Neural cell (in vitro differentiated cells): ENCODE measurements at regions not wholly inside any gene's neighbourhood (a gene's known extent, or its start where the extent isn't known, plus 50 kb on each side); places are given as distances from the start of the nearest gene placed in this dataset.

Source experiments
- EZH2 ChIP-seq: fragments of 200-600, 300-800 bp; shearing (Covaris generic), sonication (generic); IDR thresholded peaks from 2 replicates; pipeline ENCODE4 v1.6.1; 2014; ENCODE audit warnings: antibody characterized with exemption, low read length, borderline replicate concordance, mild to moderate bottlenecking; ENCODE audit not compliant: insufficient read depth, poor library complexity, severe bottlenecking
- SMC3 ChIP-seq: fragments of 450-650 bp; conservative IDR thresholded peaks from 2 replicates; pipeline ENCODE4 v1.6.1; 2014; ENCODE audit warnings: antibody characterized with exemption, mild to moderate bottlenecking, moderate library complexity; ENCODE audit not compliant: poor library complexity

DNA sequence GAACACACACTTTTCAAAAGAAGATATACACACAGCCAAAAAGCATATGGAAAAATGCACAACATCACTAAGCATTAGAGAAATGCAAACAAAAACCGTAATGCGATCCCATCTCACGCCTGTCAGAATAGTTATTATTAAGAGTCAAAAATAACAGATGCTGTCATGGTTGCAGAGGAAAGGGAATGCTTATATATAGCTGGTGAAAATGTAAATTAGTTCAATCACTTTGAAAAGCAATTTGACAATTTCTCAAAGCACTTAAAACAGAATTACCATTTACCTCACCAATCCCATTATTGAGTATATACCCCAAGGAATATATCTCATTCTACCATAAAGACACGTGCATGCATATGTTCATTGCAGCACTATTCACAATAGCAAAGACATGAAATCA is 126.8 kb upstream of the MRPS30 start:
- TF ChIP-seq EZH2 (no peak), SMC3 (no peak)
